HG02571 (cell line): ENCODE measurements at regions not wholly inside any gene's neighbourhood (a gene's known extent, or its start where the extent isn't known, plus 50 kb on each side); places are given as distances from the start of the nearest gene placed in this dataset.
"Not testable (repeated sequence)": the region's sequence is repeated elsewhere in the genome, so short reads cannot be mapped to it uniquely, and the experiment has no call there.

Experiments used
- ATAC-seq: cut with Tn5 transposase; IDR thresholded peaks from one replicate; pipeline ENCODE4 v1.9.1; 2021; ENCODE audit warnings: mild to moderate bottlenecking, moderate library complexity; ENCODE audit not compliant: unreplicated experiment

DNA sequence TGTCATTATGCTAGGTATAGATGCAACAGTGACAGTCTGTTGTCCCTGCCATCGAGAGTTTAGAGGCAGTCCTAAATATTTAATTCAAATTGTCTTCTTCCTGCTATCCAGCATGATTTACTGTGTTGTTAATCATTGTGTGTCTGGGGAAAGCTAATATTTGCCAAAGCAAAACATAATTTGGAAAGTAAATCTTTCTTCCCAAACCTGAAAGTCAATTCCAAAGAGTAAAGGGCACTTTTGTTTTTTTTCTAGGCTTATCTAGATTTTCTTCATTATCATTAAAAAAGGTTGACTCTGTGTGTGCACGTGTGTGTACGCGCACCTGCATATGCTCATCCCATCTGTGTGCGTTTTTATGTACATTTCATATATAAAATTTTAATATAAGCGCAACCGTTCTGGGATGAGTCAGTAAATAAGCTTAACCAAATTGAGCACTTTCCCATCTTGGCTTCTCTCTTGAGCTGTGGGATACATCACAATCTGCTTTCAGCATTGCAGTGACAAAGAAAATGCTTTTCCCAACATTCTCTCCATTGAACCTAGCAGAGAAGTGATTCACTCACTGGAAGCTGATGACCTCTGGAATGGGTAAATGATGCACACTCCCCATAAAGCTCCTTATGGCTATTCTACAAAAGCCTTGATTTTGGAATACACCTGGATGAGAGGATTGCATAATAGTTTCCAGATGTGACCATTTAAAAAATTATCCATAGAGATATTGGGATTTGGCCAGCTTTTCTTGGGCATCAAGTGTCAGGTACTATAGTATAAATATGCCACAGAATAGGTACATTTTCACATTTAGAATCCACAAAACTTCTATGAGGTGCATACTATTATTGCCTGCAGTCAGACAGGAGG, 488.4 kb downstream of the ADCYAP1 start:
- no peak for ATAC-seq

DNA sequence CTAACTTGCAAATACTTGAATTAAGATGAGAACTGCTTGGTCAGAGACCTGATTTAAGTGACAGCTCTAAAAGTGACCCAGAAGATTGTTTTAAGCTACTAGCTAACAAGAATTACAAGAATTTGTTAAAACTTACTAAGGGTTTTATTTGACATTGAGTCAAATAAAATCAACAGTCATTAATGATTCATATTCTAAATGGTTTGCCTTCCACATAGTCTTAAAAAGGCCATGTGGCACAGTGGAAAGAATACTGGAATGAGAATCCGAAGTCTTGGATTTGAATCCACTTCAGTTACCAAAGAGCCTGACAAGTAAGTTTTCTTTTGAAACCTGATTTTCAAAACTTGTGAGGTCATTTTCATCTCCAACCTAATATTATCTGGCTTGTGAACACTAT, 489.3 kb downstream of the ADCYAP1 start:
- no peak for ATAC-seq

DNA sequence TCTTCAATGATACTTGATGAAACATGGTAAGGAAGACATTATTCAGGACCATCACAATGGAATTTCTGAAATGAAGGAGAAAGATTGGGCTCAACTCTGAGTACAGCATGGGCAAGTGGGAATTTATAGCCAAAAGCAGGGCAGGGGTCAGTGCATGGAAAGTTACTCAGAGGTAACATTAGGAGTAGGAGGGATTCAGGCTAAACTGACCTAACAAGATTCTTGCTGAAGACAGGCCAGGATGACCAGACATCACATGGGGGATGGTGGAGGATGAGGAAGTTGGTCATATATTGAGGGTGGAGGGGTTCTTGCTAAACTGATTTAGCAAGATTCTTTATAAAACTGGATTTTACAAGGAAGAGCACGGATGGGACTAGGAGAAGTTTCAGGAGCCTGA, 489.8 kb downstream of the ADCYAP1 start:
- no peak for ATAC-seq

DNA sequence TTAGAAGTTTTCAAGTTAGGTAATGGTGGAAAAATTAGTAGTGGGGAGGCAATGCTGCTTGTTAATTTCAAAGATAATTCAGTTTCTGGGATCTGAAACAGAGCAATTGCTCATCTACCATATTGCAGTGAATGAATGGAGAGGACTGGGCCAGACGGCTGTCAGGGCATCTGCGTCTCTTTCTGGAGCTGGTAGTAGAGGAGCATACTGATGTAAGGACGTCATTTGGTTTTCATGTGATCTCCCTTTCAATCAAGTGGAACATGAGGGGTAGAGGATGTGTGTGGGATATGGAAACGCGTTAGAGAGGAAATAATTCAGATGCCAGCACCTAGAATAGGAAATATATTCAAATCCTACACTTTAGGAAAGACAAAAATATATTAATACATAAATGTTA, 490.3 kb downstream of the ADCYAP1 start:
- ATAC-seq = no peak

- ATAC-seq = no peak
Observed at GRCh38 chr18:1408376-1408775, 503.7 kb downstream of the ADCYAP1 start.

- no peak for ATAC-seq
Observed at GRCh38 chr18:1412655-1413322, 508.1 kb downstream of the ADCYAP1 start.

GRCh38 chr18:1413323-1413675, 508.6 kb downstream of the ADCYAP1 start:
- no peak for ATAC-seq

GRCh38 chr18:1416074-1416473, 511.4 kb downstream of the ADCYAP1 start:
- no peak for ATAC-seq

DNA sequence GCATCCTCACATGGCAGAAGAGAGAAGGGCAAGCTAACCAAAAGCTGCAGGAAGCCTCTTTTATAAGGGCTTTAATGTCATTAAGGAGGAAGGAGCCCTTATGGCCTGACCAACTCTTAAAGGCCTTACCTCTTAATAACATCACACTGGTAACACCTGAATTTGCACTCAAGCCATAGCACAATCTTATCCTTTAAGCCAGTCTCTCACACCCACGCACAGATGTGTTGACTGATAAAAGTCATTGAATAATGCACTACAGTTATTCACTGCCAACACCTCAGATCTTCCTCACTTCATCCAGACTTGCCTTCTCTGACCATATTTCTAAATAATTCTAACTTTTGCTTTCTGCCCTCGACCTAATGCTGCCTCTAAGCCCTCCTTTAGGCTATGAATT, 516.8 kb downstream of the ADCYAP1 start:
- ATAC-seq = no peak

- no peak for ATAC-seq
Observed at GRCh38 chr18:1422634-1423033, 518.0 kb downstream of the ADCYAP1 start.

DNA sequence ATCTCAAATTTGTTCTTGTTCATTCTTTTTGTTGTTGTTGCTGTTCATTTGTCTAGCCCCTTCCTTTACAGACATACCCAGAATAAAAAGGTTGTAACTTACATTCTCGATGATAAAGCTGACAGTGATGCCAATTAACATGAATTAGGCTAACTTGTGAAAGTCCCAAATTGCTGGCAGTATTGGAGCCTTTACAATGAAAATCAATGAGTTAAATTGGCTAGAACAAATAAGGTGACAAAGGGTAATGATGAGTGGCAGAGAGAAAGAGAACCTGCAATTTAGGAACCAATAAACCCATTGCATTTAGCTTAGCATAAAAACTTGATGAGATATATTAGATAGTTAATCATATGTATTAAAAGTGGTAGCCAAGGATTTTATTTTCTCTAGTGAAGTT, 521.0 kb downstream of the ADCYAP1 start:
- ATAC-seq = no peak

DNA sequence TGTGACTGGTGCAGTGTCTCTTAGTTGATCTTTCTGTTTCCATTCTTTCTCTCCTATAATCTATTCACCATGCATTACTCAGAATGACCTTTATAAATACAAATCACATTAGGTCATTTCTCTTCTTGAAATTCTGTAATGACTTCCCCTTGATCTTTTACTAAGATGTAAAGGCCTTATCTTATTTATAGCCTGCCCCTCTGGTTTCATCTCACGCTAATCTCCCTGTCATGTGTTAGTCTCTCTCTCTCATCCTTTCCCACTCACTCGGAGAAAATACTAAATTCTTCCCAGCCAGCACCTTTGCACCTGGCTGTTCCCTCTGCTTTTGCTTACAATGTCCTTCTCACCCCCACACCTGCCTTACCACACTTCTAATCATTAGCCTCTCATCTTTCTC, 530.8 kb downstream of the ADCYAP1 start:
- no peak for ATAC-seq

- ATAC-seq = no peak
Observed at GRCh38 chr18:1436199-1436598, 531.5 kb downstream of the ADCYAP1 start.

DNA sequence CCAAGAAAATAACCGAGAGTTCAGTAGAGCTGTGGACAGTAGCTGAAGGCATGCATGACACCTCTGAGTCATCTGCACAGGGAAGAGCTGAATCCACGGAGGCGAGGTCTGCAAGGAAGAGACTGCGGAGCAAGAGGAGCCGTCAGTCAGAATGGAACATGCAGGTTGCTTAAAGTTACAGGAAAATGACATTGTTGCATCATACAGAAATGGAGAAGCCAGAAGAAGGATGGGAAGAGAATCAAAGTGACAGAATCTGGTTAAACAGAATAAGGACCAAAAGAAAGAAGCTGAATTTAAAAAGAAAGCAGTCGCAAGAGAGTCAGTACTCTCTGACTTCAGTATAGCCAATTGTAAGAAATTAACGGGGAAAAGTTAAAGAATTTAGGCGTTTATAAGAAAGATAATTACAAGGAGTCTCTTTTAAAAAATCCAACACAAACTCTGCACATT, 533.8 kb downstream of the ADCYAP1 start:
- ATAC-seq = no peak

- no peak for ATAC-seq
Observed at GRCh38 chr18:1438967-1439366, 534.3 kb downstream of the ADCYAP1 start.

GRCh38 chr18:1444062-1444461, 539.4 kb downstream of the ADCYAP1 start:
- not testable (repeated sequence) for ATAC-seq

DNA sequence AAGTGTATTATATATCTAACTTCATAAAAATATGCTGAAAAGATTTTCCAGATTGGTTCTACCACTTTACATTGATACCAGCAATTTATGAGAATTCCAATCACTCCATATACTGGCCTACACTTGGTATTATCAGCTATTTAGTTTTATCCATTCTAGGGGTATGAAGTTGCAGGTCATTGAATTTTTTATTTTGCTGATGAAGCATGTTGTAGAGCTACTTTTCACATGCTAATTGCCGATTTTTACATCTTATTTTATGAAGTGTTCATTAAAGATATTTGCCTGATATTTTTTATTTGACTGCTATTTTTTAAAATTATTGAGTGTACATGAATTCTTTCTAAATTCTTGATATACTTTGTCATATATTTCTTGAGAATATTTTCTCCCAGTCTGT, 542.1 kb downstream of the ADCYAP1 start:
- no peak for ATAC-seq

- no peak for ATAC-seq
Observed at GRCh38 chr18:1452821-1453220, 548.1 kb downstream of the ADCYAP1 start.

GRCh38 chr18:1455605-1456004, 550.9 kb downstream of the ADCYAP1 start:
- no peak for ATAC-seq

GRCh38 chr18:1458547-1458946, 553.9 kb downstream of the ADCYAP1 start:
- no peak for ATAC-seq

GRCh38 chr18:1463981-1464380, 559.3 kb downstream of the ADCYAP1 start:
- ATAC-seq = no peak

- no peak for ATAC-seq
Observed at GRCh38 chr18:1464444-1465217, 560.0 kb downstream of the ADCYAP1 start.
